Liver (tissue), 3 donors: ENCODE measurements at regions not wholly inside any gene's neighbourhood (a gene's known extent, or its start where the extent isn't known, plus 50 kb on each side); places are given as distances from the start of the nearest gene placed in this dataset.
"Not testable (repeated sequence)": the region's sequence is repeated elsewhere in the genome, so short reads cannot be mapped to it uniquely, and the experiment has no call there.

Experiments used
- CTCF ChIP-seq: fragments of 150-350 bp; IDR thresholded peaks from 2 replicates; pipeline ENCODE4 v1.5.1; 2017; ENCODE audit warnings: improper control_type of control experiment, low read depth, low read length; ENCODE audit not compliant: missing input control
- RAD21 ChIP-seq, 2 donors: IDR thresholded peaks; 2 replicates each; pipeline ENCODE4 v1.6.1; 2016; ENCODE audit warnings: antibody characterized with exemption in 2 of 2, mild to moderate bottlenecking in 2 of 2
- REST ChIP-seq: IDR thresholded peaks from 2 replicates; pipeline ENCODE4 v1.6.1; 2016; ENCODE audit warnings: antibody characterized with exemption, mild to moderate bottlenecking
- SP1 ChIP-seq: IDR thresholded peaks from 2 replicates; pipeline ENCODE4 v1.6.1; 2018; ENCODE audit warnings: antibody characterized with exemption, mild to moderate bottlenecking
- TAF1 ChIP-seq: conservative IDR thresholded peaks from 2 replicates; pipeline ENCODE4 v1.6.1; 2016; ENCODE audit warnings: antibody characterized with exemption, mild to moderate bottlenecking
- YY1 ChIP-seq: IDR thresholded peaks from 2 replicates; pipeline ENCODE4 v1.6.1; 2016; ENCODE audit warnings: antibody characterized with exemption, mild to moderate bottlenecking
- TF ChIP-seq, protein P1 (sequence below): IDR thresholded peaks from 2 replicates; pipeline ENCODE4 v1.6.1; 2016; ENCODE audit warnings: antibody characterized with exemption
- donor health status: healthy.
- donor health status: healthy.

DNA sequence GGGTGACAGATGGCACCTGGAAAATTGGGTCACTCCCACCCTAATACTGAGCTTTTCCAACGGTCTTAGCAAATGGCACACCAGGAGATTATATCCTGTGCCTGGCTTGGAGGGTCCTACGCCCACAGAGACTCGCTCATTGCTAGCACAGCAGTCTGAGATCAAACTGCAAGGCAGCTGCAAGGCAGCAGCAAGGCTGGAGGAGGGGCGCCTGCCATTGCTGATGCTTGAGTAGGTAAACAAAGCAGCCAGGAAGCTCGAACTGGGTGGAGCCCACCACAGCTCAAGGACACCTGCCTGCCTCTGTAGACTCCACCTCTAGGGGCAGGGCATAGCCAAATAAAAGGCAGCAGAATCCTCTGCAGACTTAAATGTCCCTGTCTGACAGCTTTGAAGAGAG is 115.1 kb upstream of the SPATA12 start:
- TF ChIP-seq RAD21 (IDR thresholded peaks at IDR 0.05); CTCF; SP1; REST; TAF1; YY1: not testable (repeated sequence)
- TF ChIP-seq, protein P1, sequence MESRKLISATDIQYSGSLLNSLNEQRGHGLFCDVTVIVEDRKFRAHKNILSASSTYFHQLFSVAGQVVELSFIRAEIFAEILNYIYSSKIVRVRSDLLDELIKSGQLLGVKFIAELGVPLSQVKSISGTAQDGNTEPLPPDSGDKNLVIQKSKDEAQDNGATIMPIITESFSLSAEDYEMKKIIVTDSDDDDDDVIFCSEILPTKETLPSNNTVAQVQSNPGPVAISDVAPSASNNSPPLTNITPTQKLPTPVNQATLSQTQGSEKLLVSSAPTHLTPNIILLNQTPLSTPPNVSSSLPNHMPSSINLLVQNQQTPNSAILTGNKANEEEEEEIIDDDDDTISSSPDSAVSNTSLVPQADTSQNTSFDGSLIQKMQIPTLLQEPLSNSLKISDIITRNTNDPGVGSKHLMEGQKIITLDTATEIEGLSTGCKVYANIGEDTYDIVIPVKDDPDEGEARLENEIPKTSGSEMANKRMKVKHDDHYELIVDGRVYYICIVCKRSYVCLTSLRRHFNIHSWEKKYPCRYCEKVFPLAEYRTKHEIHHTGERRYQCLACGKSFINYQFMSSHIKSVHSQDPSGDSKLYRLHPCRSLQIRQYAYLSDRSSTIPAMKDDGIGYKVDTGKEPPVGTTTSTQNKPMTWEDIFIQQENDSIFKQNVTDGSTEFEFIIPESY = not testable (repeated sequence)
